GM12892 (cell line): ENCODE measurements at regions not wholly inside any gene's neighbourhood (a gene's known extent, or its start where the extent isn't known, plus 50 kb on each side); places are given as distances from the start of the nearest gene placed in this dataset.

ENCODE experiments used
- POLR2AphosphoS5 ChIP-seq: IDR thresholded peaks from 2 replicates; pipeline ENCODE4 v1.6.1; 2011; ENCODE audit warnings: low read depth, low read length, control low read depth
- TAF1 ChIP-seq: IDR thresholded peaks from 2 replicates; pipeline ENCODE4 v1.6.1; 2011; ENCODE audit warnings: low read depth, mild to moderate bottlenecking, control low read depth, low read length, borderline replicate concordance

DNA sequence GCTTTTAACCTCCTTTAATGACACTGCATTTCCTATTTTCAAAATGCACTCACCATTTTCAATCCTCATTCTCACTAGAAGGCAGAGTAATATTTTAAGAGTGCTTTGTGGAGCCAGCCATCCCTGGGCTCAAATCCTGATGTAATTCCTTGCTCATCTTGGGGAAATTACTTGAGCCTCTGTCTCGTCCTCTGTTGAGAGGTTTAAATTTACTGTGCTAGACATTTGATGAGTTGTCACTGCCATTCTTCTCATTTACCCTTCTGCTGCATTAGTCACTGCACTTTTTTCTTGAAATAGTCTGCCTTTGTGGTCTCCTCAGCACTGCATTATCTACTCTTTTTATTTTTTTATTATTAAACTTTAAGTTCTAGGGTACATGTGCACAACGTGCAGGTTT lies 150.0 kb upstream of the HDDC2 start:
- TF ChIP-seq POLR2AphosphoS5 (no peak), TAF1 (no peak)
